Spleen (tissue), 11 donors: ENCODE measurements at regions not wholly inside any gene's neighbourhood (a gene's known extent, or its start where the extent isn't known, plus 50 kb on each side); places are given as distances from the start of the nearest gene placed in this dataset.

Experiments
- DNase-seq: peaks from one replicate; pipeline ENCODE4 v3.0.0-alpha.2; 2020
- H3K27ac ChIP-seq, 8 donors: fragments of 200-600 bp; sonication (generic) in 7 of 8; 1 replicate in 4 of 8; 2 replicates in 4 of 8; pipeline versions ENCODE4 v1.5.0 to v1.8.0; 2016 to 2021; ENCODE audit warnings: inconsistent platforms in 4 of 8, mild to moderate bottlenecking in 4 of 8, moderate library complexity in 1 of 8
- H3K27me3 ChIP-seq, 7 donors: fragments of 200-600 bp; sonication (generic) in 6 of 7; replicated peaks in 1 of 7; 1 replicate in 4 of 7; 2 replicates in 3 of 7; pipeline versions ENCODE4 v1.5.0 to v1.8.0; 2016 to 2021; ENCODE audit warnings: inconsistent platforms in 3 of 7, mild to moderate bottlenecking in 1 of 7
- H3K36me3 ChIP-seq, 6 donors: fragments of 200-600 bp; sonication (generic) in 5 of 6; 1 replicate in 4 of 6; 2 replicates in 2 of 6; pipeline versions ENCODE4 v1.5.0 to v1.8.0; 2016 to 2021; ENCODE audit warnings: inconsistent platforms in 2 of 6
- H3K4me1 ChIP-seq, 6 donors: fragments of 200-600 bp; sonication (generic) in 5 of 6; 1 replicate in 3 of 6; 2 replicates in 3 of 6; pipeline versions ENCODE4 v1.5.0 to v1.8.0; 2016 to 2021; ENCODE audit warnings: inconsistent platforms in 3 of 6
- H3K4me3 ChIP-seq, 8 donors: fragments of 200-600 bp; sonication (generic) in 7 of 8; 1 replicate in 4 of 8; 2 replicates in 4 of 8; pipeline versions ENCODE4 v1.5.0 to v1.8.0; 2016 to 2021; ENCODE audit warnings: inconsistent platforms in 4 of 8, mild to moderate bottlenecking in 4 of 8, moderate library complexity in 2 of 8
- H3K9me3 ChIP-seq, 8 donors: fragments of 200-600 bp; sonication (generic) in 7 of 8; 1 replicate in 4 of 8; 2 replicates in 4 of 8; pipeline versions ENCODE4 v1.5.0 to v1.8.0; 2016 to 2021; ENCODE audit warnings: inconsistent platforms in 4 of 8
- CTCF ChIP-seq, 11 experiments: fragments of 200-600 bp in 7 of 11; fragments of 450-650 bp in 4 of 11; sonication (generic) in 4 of 11; IDR thresholded peaks in 8 of 11; conservative IDR thresholded peaks in 3 of 11; 1 replicate in 7 of 11; 2 replicates in 4 of 11; pipeline versions ENCODE4 v1.4.0 to v1.8.0; 2016 to 2021; ENCODE audit warnings: antibody characterized with exemption in 11 of 11, inconsistent platforms in 4 of 11, mild to moderate bottlenecking in 1 of 11
- POLR2A ChIP-seq, 3 donors: fragments of 450-650 bp; IDR thresholded peaks; one replicate each; pipeline ENCODE4 v1.5.1; 2017; ENCODE audit warnings: antibody characterized with exemption in 3 of 3, mild to moderate bottlenecking in 1 of 3
- POLR2AphosphoS5 ChIP-seq, 3 donors: sonication (generic); formaldehyde crosslinking; IDR thresholded peaks; one replicate each; pipeline ENCODE4 v1.5.1; 2017; ENCODE audit warnings: antibody characterized with exemption in 3 of 3
- WGBS, 5 donors: extraction: QIAGEN DNeasy Blood & Tissue Kit in 3 of 5; methylation state at CpG; one replicate each; pipeline versions ENCODE4 v1.1.5 to v1.1.7; 2013 to 2018; 5-methylcytosine and 5-hydroxymethylcytosine counted together
- intact Hi-C: fragments of 100-400 bp; cut with DNase I; formaldehyde crosslinking; loops from one replicate; pipeline ENCODE4 v1.15.0; 2023; ENCODE audit warnings: low total_unique reads
- donor health status: healthy with polysubstance abuse.
- donor health status: DM: no; HTN: no; CAD: no; lungs with moderate emphysema.
- donor health status: DM: no; HTN: no; CAD: no.
- donor health status: Bipolar disorder and iron deficiency.
- donor health status: healthy.
- donor health status: DM: no; HTN: no; CAD: no.
- donor health status: DM: yes; HTN: yes; CAD: no.

DNA sequence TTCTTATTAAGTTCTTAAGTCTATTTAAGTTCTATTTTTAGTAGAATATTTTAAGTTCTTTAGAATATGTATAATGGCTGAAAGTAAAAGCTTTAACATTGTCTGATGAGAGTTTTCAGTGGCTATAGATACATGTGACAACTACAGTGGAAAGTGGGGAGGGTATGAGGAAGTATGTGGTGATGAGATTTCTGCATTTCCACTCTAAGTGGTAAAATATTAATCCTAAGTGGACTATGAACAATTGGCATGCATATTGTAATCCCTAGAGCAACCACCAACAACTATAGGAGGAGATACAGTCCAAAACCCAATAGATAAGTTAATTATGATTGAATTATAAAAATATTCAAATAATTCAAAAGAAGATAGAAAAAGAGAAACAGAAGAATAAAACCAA lies 183.6 kb downstream of the GADD45G start:
- H3K4me3 ChIP-seq, result no peak overlapping the region
- H3K27ac ChIP-seq, result no peak overlapping the region
- no peak for DNase-seq
- no peaks in the 10 kb centered on the region for H3K27me3 ChIP-seq
- no peaks in the 10 kb centered on the region for H3K36me3 ChIP-seq
- intact Hi-C loops, result no loop called here
- H3K4me1 ChIP-seq, result peaks cover 0 to 10% (median 0%) of the 10 kb centered on the region in 6 donors
- no peaks in the 10 kb centered on the region for H3K9me3 ChIP-seq
- TF ChIP-seq POLR2AphosphoS5 (IDR thresholded peaks at IDR 0.05), result no peak
- no peak for TF ChIP-seq CTCF (IDR thresholded peaks at IDR 0.05 in 8 of 11, conservative IDR thresholded peaks at IDR 0.05 in 3 of 11)
- no peak for TF ChIP-seq POLR2A (IDR thresholded peaks at IDR 0.05)

GRCh38 chr9:89789922-89790510 lies 185.2 kb downstream of the GADD45G start:
- no peak for DNase-seq
- intact Hi-C loops, result no loop called here
- no peak for TF ChIP-seq POLR2AphosphoS5 (IDR thresholded peaks at IDR 0.05)
- no peak for TF ChIP-seq POLR2A (IDR thresholded peaks at IDR 0.05)
- no peak for TF ChIP-seq CTCF (IDR thresholded peaks at IDR 0.05 in 8 of 11, conservative IDR thresholded peaks at IDR 0.05 in 3 of 11)
- Histone ChIP-seq H3K27me3 (no peaks in the 10 kb centered on the region), H3K27ac (no peak overlapping the region), H3K36me3 (no peaks in the 10 kb centered on the region), H3K4me1 (peaks cover 0 to 10% (median 0%) of the 10 kb centered on the region in 6 donors), H3K4me3 (no peak overlapping the region), H3K9me3 (no peaks in the 10 kb centered on the region)
- WGBS, 5 donors, result 91 to 97% (median 95%) methylated on average over 7 to 8 of the region's 8 CpGs

- Histone ChIP-seq H3K27ac (no peak overlapping the region), H3K4me3 (no peak overlapping the region), H3K27me3 (no peaks in the 10 kb centered on the region), H3K9me3 (no peaks in the 10 kb centered on the region), H3K4me1 (peaks cover 0 to 10% (median 0%) of the 10 kb centered on the region in 6 donors), H3K36me3 (no peaks in the 10 kb centered on the region)
- 85 to 96% (median 91%) methylated on average over 2 of the region's 2 CpGs for WGBS, 5 donors
- no peak for DNase-seq
- TF ChIP-seq POLR2AphosphoS5 (IDR thresholded peaks at IDR 0.05) (no peak), POLR2A (IDR thresholded peaks at IDR 0.05) (no peak), CTCF (IDR thresholded peaks at IDR 0.05 in 8 of 11, conservative IDR thresholded peaks at IDR 0.05 in 3 of 11) (no peak)
- intact Hi-C loops, result no loop called here
Observed at GRCh38 chr9:89790542-89791109, 185.8 kb downstream of the GADD45G start.

DNA sequence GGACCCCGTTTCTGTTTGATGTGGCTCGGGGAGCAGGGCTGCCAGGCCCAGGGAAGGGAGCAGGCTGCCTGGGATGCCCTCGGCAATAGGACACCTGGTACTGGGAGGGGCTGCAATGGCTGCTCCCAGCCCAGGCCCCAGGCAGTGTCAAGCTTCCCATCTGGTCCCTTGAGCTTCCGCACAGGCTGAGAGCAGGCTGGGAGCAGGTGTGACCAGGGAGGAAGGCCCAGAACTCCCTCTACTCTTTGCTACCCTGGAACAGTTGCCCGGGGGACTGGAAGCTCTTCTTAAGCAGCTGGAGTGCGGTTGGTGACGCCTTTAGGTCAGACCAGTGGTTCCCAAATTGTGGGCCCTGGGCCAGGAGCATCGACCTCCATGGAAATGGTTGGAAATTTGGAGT lies 186.9 kb downstream of the GADD45G start:
- H3K27ac ChIP-seq, result no peak overlapping the region
- no peak for DNase-seq
- no peaks in the 10 kb centered on the region for H3K36me3 ChIP-seq
- H3K9me3 ChIP-seq, result no peaks in the 10 kb centered on the region
- H3K4me3 ChIP-seq, result no peak overlapping the region
- intact Hi-C loops, result no loop called here
- no peak for TF ChIP-seq POLR2A (IDR thresholded peaks at IDR 0.05)
- no peak for TF ChIP-seq CTCF (IDR thresholded peaks at IDR 0.05 in 8 of 11, conservative IDR thresholded peaks at IDR 0.05 in 3 of 11)
- no peak for TF ChIP-seq POLR2AphosphoS5 (IDR thresholded peaks at IDR 0.05)
- WGBS, 5 donors, result 74 to 93% (median 88%) methylated on average over 5 to 8 of the region's 8 CpGs
- H3K4me1 ChIP-seq, result peaks cover 0 to under 1% (median 0%) of the 10 kb centered on the region in 6 donors
- no peaks in the 10 kb centered on the region for H3K27me3 ChIP-seq
